K562 (cell line): ENCODE measurements at regions not wholly inside any gene's neighbourhood (a gene's known extent, or its start where the extent isn't known, plus 50 kb on each side); places are given as distances from the start of the nearest gene placed in this dataset.

Source experiments
- ATAC-seq: fragments of 200-7000 bp; cut with Tn5 transposase; 3 replicates; pipeline ENCODE4 v1.9.1; 2020; ENCODE audit warnings: moderate library complexity
- BruUV-seq: library from RNA; stranded (reverse); fragments of 400-500 nt; replicated peaks from 2 replicates; lab custom pipeline; 2021; lab: Mats Ljungman, UMichigan
- CTCF ChIA-PET: fragments of 300-600 bp; formaldehyde crosslinking; extraction: SDS; loops from one replicate; lab custom pipeline; 2021; ENCODE audit warnings: low intra/inter-chr PET ratio; lab: Yijun Ruan, JAX
- POLR2A ChIA-PET: fragments of 300-600, 350-650 bp; sonication (Branson Sonifier 250); formaldehyde crosslinking; extraction: SDS; loops from one replicate; lab custom pipeline; 2021; ENCODE audit warnings: antibody characterized with exemption, inconsistent platforms; lab: Yijun Ruan, JAX
- DNase-seq, 4 experiments: peaks; one replicate each; pipeline versions ENCODE4 v3.0.0 to v3.0.0-alpha.2; 2011 to 2018; ENCODE audit warnings: low spot score in 3 of 4, mixed read lengths in 3 of 4; ENCODE audit errors: extremely low read depth in 1 of 4
- FAIRE-seq: peaks from 2 replicates; lab custom pipeline; 2011; peaks lifted over from hg19 to GRCh38; lab: Jason Lieb, UNC
- H2AFZ ChIP-seq: 2 replicates; pipeline ENCODE4 v1.6.0; 2011; ENCODE audit warnings: low read depth, low read length, control low read depth, inconsistent platforms
- H3K27ac ChIP-seq: fragments of 200-600 bp; 3 replicates; pipeline ENCODE4 v1.8.0; 2011; ENCODE audit warnings: low read depth, mild to moderate bottlenecking, control low read depth, inconsistent platforms, low read length, moderate library complexity, mixed read lengths; ENCODE audit errors: extremely low read depth
- H3K27me3 ChIP-seq, 2 experiments: fragments of 300-600 bp in 1 of 2; 2 replicates in 1 of 2; 3 replicates in 1 of 2; pipeline versions ENCODE4 v1.6.0 to v1.8.0; 2011; ENCODE audit warnings: inconsistent platforms in 2 of 2, low read length in 2 of 2, mild to moderate bottlenecking in 1 of 2, mixed read lengths in 1 of 2, moderate library complexity in 1 of 2; ENCODE audit not compliant: control insufficient read depth in 2 of 2, insufficient read depth in 2 of 2
- H3K36me3 ChIP-seq: fragments of 300-600 bp; 3 replicates; pipeline ENCODE4 v1.8.0; 2011; ENCODE audit warnings: mild to moderate bottlenecking, low read length, inconsistent platforms; ENCODE audit not compliant: control insufficient read depth, insufficient read depth
- H3K4me1 ChIP-seq, 2 experiments: fragments of 200-600 bp in 1 of 2; replicated peaks in 1 of 2; 2 replicates in 1 of 2; 3 replicates in 1 of 2; pipeline versions ENCODE4 v1.5.1 to v1.8.0; 2011; ENCODE audit warnings: inconsistent platforms in 2 of 2, low read length in 2 of 2, mild to moderate bottlenecking in 1 of 2, mixed read lengths in 1 of 2, moderate library complexity in 1 of 2; ENCODE audit not compliant: control insufficient read depth in 2 of 2, insufficient read depth in 2 of 2
- H3K4me2 ChIP-seq: 2 replicates; pipeline ENCODE4 v1.6.1; 2011; ENCODE audit warnings: low read length, control low read depth, inconsistent platforms, mixed read lengths; ENCODE audit not compliant: insufficient read depth
- H3K4me3 ChIP-seq: fragments of 200-600 bp; sonication (generic), shearing (Covaris generic); 2 replicates; pipeline ENCODE4 v1.5.1; 2016; ENCODE audit warnings: control low read depth, inconsistent platforms
- H3K79me2 ChIP-seq: fragments of 200-600 bp; 3 replicates; pipeline ENCODE4 v1.8.0; 2011; ENCODE audit warnings: low read length, inconsistent platforms; ENCODE audit not compliant: control insufficient read depth, insufficient read depth
- H3K9ac ChIP-seq, 2 experiments: 2 replicates each; pipeline versions ENCODE4 v1.6.0 to v1.6.1; 2011; ENCODE audit warnings: low read depth in 2 of 2, low read length in 2 of 2, control low read depth in 1 of 2, inconsistent platforms in 1 of 2, mild to moderate bottlenecking in 1 of 2, mixed read lengths in 1 of 2; ENCODE audit not compliant: insufficient read depth in 1 of 2
- H3K9me1 ChIP-seq: one replicate; pipeline ENCODE4 v1.6.0; 2011; ENCODE audit warnings: inconsistent platforms, mild to moderate bottlenecking, low read length, moderate library complexity; ENCODE audit not compliant: control insufficient read depth, insufficient read depth
- H3K9me3 ChIP-seq: replicated peaks from 2 replicates; pipeline ENCODE4 v1.5.1; 2011; ENCODE audit warnings: low read depth, low read length, inconsistent platforms; ENCODE audit not compliant: control insufficient read depth, insufficient read depth
- H4K20me1 ChIP-seq: replicated peaks from 2 replicates; pipeline ENCODE4 v1.6.1; 2011; ENCODE audit warnings: low read length, inconsistent platforms, mixed read lengths; ENCODE audit not compliant: control insufficient read depth, insufficient read depth
- CBX8 ChIP-seq: fragments of 200-600 bp; sonication (generic); IDR thresholded peaks from 2 replicates; pipeline ENCODE4 v1.6.1; 2012; ENCODE audit warnings: borderline replicate concordance, mixed run types, low read depth, mild to moderate bottlenecking, moderate library complexity, mixed read lengths, low read length, control low read depth, inconsistent platforms; ENCODE audit not compliant: poor library complexity, severe bottlenecking; ENCODE audit errors: extremely low read depth
- FOXK1 ChIP-seq: sonication (generic); formaldehyde crosslinking; IDR thresholded peaks from 2 replicates; pipeline ENCODE4 v1.8.0; 2022; ENCODE audit warnings: missing genetic modification reagents, mild to moderate bottlenecking, borderline replicate concordance
- MCM2 ChIP-seq: fragments of 450-650 bp; IDR thresholded peaks from 2 replicates; pipeline ENCODE4 v1.6.1; 2017; ENCODE audit warnings: low read depth, mild to moderate bottlenecking
- MEF2A ChIP-seq: IDR thresholded peaks from 2 replicates; pipeline ENCODE4 v1.6.1; 2011; ENCODE audit warnings: low read depth, mild to moderate bottlenecking, low read length, moderate library complexity; ENCODE audit not compliant: control insufficient read depth
- PHB2 ChIP-seq: fragments of 450-650 bp; IDR thresholded peaks from 2 replicates; pipeline ENCODE4 v1.6.1; 2017; ENCODE audit warnings: low read depth
- POLR3A ChIP-seq: IDR thresholded peaks from 2 replicates; pipeline ENCODE4 v1.6.1; 2011; ENCODE audit warnings: borderline replicate concordance, mild to moderate bottlenecking, moderate library complexity; ENCODE audit not compliant: insufficient read length, insufficient read depth; ENCODE audit errors: extremely low read depth
- RNF219 ChIP-seq: fragments of 250-450 bp; sonication (Bioruptor Pico); IDR thresholded peaks from 2 replicates; pipeline ENCODE4 v1.5.0; 2022; ENCODE audit warnings: mild to moderate bottlenecking
- SMAD3 ChIP-seq: fragments of 450-650 bp; formaldehyde crosslinking; conservative IDR thresholded peaks from 2 replicates; pipeline ENCODE4 v1.4.0; 2020; ENCODE audit warnings: mild to moderate bottlenecking
- SMARCE1 ChIP-seq: fragments of 450-650 bp; IDR thresholded peaks from 2 replicates; pipeline ENCODE4 v1.7.1; 2016; ENCODE audit warnings: mild to moderate bottlenecking
- SRSF7 ChIP-seq: fragments of 200-400 bp; formaldehyde crosslinking; optimal IDR thresholded peaks from 2 replicates; pipeline ENCODE3; 2017; ENCODE audit warnings: mild to moderate bottlenecking, low read depth, low read length
- TAF1 ChIP-seq: IDR thresholded peaks from 2 replicates; pipeline ENCODE4 v1.6.1; 2011; ENCODE audit warnings: mild to moderate bottlenecking, low read length, moderate library complexity; ENCODE audit not compliant: insufficient read depth, control insufficient read depth, severe bottlenecking; ENCODE audit errors: extremely low read depth
- TFAM ChIP-seq: fragments of 250-450 bp; sonication (Bioruptor Pico); conservative IDR thresholded peaks from 2 replicates; pipeline ENCODE4 v1.5.0; 2021; ENCODE audit warnings: mild to moderate bottlenecking, moderate library complexity
- TGIF2 ChIP-seq: sonication (generic); formaldehyde crosslinking; IDR thresholded peaks from 2 replicates; pipeline ENCODE4 v1.8.1; 2022; ENCODE audit warnings: mild to moderate bottlenecking, missing genetic modification reagents, moderate library complexity
- ZC3H8 ChIP-seq: fragments of 450-650 bp; IDR thresholded peaks from 2 replicates; pipeline ENCODE4 v1.6.1; 2017
- WGBS: fragments of 100-300 bp; shearing (Covaris generic); methylation state at CpG from one replicate; pipeline ENCODE4 v1.1.6; 2016; ENCODE audit warnings: low coverage, mixed read lengths; ENCODE audit not compliant: insufficient coverage; ENCODE audit errors: missing lambda C conversion rate; 5-methylcytosine and 5-hydroxymethylcytosine counted together
- in situ Hi-C: fragments of 300-500 bp; cut with MboI; formaldehyde crosslinking; loops from 4 replicates; pipeline ENCODE4 v1.15.0; 2018; ENCODE audit warnings: inconsistent platforms, mixed read lengths
- intact Hi-C: fragments of 100-400 bp; cut with micrococcal nuclease; formaldehyde crosslinking; loops from 2 replicates; pipeline ENCODE4 v1.14.2; 2022
- TF ChIP-seq, protein P1 (sequence below), 2 experiments: IDR thresholded peaks in 1 of 2; conservative IDR thresholded peaks in 1 of 2; 2 replicates each; pipeline ENCODE4 v1.6.1; 2016; ENCODE audit warnings: low read depth in 2 of 2, mild to moderate bottlenecking in 1 of 2, missing compliant biosample characterization in 1 of 2, missing genetic modification characterization in 1 of 2, moderate library complexity in 1 of 2
- TF ChIP-seq, protein P2 (sequence below): fragments of 200-800 bp; sonication (Bioruptor generic); IDR thresholded peaks from 2 replicates; pipeline ENCODE4 v1.6.1; 2017; ENCODE audit warnings: missing genetic modification characterization, missing compliant biosample characterization

DNA sequence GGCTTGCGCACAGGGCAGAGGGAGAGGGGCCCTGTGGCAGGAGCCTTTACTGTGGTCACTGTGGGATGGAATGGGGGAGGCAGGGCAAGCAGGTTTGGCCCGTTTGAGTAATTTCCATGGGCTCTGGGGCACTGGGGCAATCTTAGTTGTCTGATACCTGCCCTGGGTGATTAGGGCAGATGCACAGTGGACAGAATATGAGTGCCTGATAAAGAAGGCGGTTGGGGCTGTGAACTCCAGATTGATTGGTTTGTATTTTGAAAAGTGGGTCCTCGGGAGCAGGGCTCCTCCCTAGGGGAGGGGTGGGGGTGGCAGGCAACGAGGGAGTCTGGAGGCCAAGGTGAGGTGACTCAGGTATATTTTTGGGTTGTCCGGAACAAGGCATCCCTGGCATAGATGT, 247.5 kb downstream of the NSG2 start:
- intact Hi-C loops (no loop called here), in situ Hi-C loops (no loop called here)
- no peak for DNase-seq
- BruUV-seq: no TSS peak
- no peaks in the 10 kb centered on the region for H3K27me3 ChIP-seq
- H3K4me3 ChIP-seq: no peak overlapping the region
- no peaks in the 10 kb centered on the region for H3K9me1 ChIP-seq
- no peaks in the 10 kb centered on the region for H3K79me2 ChIP-seq
- H2AFZ ChIP-seq: no peak overlapping the region
- H3K9me3 ChIP-seq: no peaks in the 10 kb centered on the region
- ChIA-PET POLR2A (no interaction called here), CTCF (no interaction called here)
- no peak overlapping the region for H3K9ac ChIP-seq
- 0% methylated on average over 6 of the region's 6 CpGs for WGBS
- H3K27ac ChIP-seq: no peak overlapping the region
- no peak overlapping the region for H3K4me2 ChIP-seq
- no peaks in the 10 kb centered on the region for H4K20me1 ChIP-seq
- H3K36me3 ChIP-seq: no peaks in the 10 kb centered on the region
- ATAC-seq: no peak
- FAIRE-seq: no peak
- no peaks in the 10 kb centered on the region for H3K4me1 ChIP-seq
- no peak for TF ChIP-seq FOXK1 (CRISPR knock-in tag)
- no peak for TF ChIP-seq PHB2
- no peak for TF ChIP-seq POLR3A
- no peak for TF ChIP-seq TAF1
- no peak for TF ChIP-seq MEF2A
- no peak for TF ChIP-seq SMARCE1
- no peak for TF ChIP-seq SMAD3
- no peak for TF ChIP-seq RNF219
- TF ChIP-seq MCM2: no peak
- TF ChIP-seq TGIF2 (CRISPR knock-in tag): no peak
- TF ChIP-seq ZC3H8: no peak
- TF ChIP-seq TFAM: no peak
- TF ChIP-seq, protein P1, sequence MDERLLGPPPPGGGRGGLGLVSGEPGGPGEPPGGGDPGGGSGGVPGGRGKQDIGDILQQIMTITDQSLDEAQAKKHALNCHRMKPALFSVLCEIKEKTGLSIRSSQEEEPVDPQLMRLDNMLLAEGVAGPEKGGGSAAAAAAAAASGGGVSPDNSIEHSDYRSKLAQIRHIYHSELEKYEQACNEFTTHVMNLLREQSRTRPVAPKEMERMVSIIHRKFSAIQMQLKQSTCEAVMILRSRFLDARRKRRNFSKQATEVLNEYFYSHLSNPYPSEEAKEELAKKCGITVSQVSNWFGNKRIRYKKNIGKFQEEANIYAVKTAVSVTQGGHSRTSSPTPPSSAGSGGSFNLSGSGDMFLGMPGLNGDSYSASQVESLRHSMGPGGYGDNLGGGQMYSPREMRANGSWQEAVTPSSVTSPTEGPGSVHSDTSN (CRISPR knock-in tag; IDR thresholded peaks at IDR 0.05; ENCODE audit: low read depth): no peak
- TF ChIP-seq, protein P1 (tag; conservative IDR thresholded peaks at IDR 0.05; ENCODE audit: low read depth): no peak
- TF ChIP-seq SRSF7: no peak
- TF ChIP-seq CBX8: no peak
- TF ChIP-seq, protein P2, sequence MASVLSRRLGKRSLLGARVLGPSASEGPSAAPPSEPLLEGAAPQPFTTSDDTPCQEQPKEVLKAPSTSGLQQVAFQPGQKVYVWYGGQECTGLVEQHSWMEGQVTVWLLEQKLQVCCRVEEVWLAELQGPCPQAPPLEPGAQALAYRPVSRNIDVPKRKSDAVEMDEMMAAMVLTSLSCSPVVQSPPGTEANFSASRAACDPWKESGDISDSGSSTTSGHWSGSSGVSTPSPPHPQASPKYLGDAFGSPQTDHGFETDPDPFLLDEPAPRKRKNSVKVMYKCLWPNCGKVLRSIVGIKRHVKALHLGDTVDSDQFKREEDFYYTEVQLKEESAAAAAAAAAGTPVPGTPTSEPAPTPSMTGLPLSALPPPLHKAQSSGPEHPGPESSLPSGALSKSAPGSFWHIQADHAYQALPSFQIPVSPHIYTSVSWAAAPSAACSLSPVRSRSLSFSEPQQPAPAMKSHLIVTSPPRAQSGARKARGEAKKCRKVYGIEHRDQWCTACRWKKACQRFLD (CRISPR knock-in tag): no peak
